Fibroblast of skin of right quadriceps (primary cell): ENCODE measurements at regions not wholly inside any gene's neighbourhood (a gene's known extent, or its start where the extent isn't known, plus 50 kb on each side); places are given as distances from the start of the nearest gene placed in this dataset.
"Not testable (repeated sequence)": the region's sequence is repeated elsewhere in the genome, so short reads cannot be mapped to it uniquely, and the experiment has no call there.

Experiments used
- DNase-seq: peaks from one replicate; pipeline ENCODE4 v3.0.0-alpha.2; 2013

DNA sequence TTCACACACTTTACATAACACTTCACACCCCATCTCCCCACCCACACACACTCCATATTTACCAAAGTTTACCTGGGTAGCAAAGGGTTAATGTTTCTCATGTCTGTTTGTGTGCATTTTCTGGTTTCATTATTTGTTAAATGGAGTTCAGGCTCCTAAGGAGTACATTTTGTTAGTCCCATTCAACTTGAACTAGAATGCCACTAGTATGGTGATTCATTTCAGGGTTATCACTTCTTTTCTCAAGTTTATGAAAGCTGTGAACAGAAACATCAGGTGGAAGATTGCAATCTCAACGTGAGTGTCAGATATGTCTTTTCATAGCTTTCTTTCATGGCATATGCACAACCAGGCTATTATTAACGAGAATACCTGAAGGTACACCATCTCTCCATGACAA is 1027.5 kb downstream of the GATA3 start:
- DNase-seq: no peak

DNA sequence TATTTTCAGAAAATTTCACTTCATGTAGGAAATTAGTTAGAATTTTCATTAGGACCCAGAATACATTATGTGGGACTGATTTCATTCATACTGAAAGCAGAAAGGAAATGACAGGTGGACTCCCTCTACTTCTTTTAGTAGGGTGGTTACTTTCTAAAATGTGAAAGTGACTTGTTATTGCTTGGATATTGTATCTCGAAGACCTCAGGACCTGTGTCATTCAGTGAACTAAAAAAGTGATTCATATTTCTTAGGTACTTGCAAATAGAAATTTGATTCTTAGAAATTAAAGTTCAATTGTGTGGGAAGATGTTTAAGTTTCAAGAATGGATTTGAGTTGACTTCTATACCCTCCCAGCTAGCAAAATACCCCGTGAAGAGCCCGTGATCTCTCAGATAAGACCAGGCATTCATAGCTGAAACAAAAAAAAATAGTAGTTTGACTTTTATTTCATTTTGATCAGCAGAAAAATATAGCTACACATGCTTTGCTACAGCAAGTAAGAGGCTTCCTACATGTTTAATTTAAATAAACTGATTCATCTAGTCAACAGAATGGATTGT is 1037.1 kb downstream of the GATA3 start:
- no peak for DNase-seq

DNA sequence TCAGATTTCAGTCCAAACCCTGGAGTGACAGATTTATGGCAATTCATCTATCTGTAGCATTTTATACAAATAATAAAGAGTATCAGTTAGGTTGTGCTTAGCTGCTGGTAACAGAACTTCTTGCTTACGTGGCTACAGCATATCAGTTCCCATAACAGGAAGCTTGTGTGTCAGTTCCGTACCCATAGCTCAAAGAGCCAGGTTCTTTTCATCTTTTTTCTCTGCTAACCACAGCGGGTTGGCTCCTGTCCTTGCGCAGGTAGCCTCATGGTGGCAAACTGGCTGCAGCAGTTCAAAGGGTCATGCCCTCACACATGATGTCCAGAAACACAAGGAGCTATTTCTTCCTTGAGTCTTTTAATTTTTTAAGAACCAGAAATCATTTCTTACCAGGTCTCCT is 1041.8 kb downstream of the GATA3 start:
- no peak for DNase-seq

DNA sequence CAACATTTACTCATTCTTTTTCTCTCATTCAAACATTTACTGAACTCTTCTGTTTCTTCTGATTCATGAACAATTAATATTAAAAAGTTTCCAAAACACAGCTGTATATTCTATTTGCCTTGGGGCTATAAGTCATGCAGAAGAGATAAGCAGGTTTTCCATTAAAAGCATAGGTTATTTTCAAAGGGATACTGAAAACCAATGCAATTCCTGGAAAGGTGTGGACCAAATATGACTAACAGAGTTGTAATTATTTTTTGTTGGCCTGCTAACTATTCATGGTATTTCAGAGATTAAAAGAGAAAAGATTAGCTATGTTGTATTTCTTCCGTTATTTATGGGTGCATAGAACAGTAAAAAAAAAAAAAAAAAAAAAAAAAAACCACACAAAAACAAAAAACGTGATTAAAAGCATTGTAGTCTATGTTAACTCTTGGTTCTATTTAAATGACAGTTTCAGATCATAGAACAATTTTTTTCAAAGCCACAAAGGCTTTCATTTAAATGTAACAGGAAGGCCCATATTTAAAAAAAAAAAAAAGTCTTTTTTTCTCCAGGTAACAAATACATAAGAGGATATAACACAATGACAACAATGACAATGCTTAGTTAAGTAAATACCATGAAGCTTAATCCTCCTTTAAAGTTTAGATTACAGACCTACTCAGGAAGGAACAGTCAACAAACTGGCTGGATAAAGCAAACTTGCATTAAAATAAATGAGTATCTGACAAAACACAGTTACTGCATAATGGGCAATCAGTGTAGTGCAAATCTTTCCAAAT is 1042.9 kb downstream of the GATA3 start:
- no peak for DNase-seq

DNA sequence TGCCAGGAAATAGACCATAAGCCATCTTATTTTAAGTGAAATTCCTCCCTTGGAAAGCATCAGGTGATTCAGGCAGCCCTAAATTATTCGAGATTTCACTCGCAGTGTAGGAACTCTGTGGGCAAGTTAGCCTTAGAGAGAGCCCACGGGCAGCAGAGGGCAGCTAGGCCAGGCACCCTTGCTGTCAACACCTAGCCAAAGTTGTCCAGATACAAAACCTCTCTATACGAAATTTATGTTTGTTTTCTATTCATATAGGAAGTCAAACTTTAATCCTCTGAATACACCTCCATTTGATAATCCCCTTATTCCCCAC is 1043.5 kb downstream of the GATA3 start:
- no peak for DNase-seq

DNA sequence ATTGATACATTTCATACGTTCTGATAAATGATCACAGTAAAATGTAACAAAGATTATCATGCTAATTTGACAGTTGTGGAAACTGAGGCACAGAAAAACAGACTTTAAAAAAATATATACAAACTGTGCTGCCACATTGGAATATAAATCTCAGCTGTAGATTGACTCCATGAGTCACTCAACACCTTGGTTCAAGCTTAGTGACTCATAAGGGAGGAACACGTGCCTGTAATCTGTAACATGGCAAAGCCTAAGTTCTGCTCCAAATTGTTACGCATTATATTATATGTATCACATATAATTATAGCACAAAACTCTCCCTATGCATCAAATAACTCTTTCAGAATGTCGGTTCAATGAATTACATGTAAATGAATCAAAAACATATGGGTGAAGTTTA is 1047.5 kb downstream of the GATA3 start:
- no peak for DNase-seq

DNA sequence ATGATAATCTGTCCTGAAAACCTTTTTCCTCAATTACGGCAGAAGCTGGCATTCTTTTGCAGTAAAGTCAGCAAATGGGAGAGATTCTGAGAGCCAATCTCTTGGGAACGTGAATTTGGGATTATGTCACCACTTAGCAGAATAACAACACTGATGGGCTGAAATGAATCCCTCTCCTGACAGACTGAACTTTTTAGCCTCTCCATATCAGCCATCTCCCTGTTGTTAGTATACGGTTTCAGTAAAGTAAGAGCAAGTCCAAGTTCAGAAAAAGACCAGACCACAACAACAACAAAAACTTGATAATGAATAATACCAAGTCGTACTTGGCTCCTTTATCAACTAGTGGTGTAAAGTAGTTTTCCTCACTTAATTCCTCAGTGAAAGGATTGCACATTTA is 1048.8 kb downstream of the GATA3 start:
- DNase-seq: no peak

DNA sequence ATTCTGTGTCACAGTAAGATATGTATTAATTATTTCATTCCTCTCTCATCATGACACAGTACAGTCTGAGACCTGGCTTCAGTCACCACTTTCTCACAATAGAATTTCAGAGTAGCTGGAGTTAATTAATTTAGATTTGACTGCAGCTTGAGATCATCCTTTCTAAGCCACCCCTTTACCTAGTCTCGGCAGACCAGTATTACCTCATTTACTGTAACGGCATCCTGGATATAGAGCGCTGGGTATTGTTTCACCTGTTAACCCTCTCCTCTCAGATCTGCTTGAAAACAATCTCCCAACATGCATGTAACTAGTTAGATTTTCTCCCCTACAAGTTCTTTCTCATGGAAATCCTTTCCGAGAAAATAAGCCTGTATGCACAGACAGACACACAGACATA is 1057.5 kb downstream of the GATA3 start:
- no peak for DNase-seq

DNA sequence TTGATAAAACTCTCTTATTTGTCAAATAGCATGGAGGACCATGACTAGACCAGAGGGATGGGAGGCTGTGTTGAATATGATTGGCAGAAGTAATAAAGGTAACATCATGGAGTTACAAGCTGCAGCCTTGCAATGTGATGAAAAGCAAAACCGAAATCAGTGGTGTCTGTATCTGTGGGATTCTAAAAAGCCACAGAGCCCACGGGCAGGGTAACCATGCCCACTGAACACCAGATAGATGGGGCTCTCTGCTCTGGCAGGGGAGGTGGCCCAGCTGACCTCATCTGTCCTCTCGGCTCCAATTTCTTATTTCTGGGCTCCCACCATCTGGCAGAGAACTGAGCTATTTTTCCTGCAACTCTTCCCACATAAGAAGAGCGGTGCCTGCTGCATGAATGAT is 1072.2 kb downstream of the GATA3 start:
- DNase-seq: no peak

DNA sequence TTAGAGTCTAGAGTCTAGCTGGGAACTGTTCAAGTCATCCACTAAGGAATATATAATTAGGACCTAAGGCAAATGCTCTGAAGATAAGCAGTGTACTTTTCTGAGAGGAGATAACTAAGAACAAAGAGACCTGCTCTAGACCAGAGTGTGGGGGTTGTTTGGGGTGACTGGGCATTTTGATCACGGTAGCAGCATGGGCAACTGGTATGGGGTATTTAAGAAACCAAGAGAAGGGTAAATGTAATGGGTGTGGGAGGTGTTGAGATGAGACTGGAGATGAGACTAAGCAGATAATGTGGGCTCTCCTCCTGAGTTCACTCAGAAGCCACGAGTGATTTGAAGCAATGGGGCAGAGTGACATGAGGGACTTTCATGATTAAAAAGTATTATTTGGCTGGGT is 1082.9 kb downstream of the GATA3 start:
- no peak for DNase-seq

DNA sequence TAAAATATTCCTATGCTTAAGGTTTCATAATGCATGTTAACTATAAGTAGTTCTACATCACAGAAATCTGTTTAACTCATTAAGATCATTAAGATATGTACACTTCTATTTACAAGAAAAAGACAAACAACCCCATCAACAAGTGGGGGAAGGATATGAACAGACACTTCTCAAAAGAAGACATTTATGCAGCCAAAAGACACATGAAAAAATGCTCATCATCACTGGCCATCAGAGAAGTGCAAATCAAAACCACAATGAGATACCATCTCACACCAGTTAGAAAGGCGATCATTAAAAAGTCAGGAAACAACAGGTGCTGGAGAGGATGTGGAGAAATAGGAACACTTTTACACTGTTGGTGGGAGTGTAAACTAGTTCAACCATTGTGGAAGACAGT is 1084.3 kb downstream of the GATA3 start:
- not testable (repeated sequence) for DNase-seq

DNA sequence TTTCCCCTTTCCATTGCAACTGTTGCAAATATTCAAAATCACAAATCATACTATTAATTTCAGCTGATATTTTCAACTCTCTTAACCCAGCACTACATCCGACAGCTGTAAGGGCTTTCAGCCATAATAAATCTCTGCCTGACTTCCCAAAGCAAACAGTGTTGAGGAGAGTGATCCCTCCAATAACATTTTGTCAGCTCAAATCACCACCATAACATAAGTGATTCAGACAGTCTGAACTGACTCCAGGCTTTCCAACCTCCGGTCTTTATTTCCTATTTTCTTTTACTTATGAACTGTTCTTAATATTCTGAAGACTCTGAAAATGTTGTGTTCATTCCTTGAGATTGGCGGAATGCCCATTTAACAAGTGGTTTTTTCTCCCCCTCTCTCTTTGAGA is 1085.9 kb downstream of the GATA3 start:
- DNase-seq: no peak

DNA sequence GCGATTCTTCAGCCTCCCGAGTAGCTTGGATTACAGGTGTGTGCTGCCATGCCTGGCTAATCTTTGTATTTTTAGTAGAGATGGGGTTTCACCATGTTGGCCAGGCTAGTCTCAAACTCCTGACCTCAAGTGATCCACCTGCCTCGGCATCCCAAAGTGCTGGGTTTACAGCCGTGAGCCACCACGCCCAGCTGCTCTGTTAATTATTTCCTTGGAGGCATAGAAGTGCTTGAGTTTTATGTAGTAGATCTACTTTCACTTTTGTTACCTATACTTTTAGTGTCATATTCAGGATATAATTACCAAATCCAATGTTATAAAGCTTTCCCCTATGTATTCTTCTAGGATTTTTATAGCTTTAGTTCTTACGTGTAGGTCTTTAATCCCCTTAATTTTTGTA is 1093.0 kb downstream of the GATA3 start:
- DNase-seq: no peak

DNA sequence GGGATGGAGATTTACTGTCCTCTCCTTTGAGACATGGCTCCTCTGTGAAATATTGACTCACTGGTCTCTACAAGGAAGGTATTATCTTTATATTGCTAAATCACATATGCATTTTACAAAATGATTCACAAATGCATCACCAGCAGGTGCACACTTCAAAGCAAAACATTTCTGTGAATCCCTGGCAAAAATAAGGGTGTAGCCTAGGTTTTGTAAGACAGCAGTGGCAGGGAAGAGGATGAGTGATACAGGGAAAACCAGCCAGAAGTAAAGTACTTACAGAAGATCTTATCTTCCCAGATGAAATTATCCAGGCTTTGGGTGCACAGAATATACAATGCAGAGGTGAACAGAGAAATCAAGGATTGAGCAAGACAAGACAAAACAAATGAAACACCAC is 1094.6 kb downstream of the GATA3 start:
- DNase-seq: no peak

DNA sequence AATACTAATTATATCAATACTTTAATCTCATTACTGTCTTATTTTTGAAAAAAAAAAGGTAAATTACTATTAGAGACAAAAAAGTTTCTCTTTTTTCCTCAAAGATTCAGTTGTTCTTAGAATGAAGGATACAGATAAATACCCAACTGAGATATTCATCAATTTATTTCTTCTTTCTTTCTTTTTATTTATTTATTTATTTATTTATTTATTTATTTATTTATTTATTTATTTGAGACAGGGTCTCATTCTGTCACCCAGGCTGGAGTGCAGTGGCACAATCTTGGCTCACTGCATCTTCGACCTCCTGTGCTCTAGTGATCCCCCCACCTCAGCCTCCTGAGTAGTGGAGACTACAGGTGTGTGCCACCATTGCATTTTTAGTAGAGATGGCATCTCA is 1098.6 kb downstream of the GATA3 start:
- DNase-seq: not testable (repeated sequence)

DNA sequence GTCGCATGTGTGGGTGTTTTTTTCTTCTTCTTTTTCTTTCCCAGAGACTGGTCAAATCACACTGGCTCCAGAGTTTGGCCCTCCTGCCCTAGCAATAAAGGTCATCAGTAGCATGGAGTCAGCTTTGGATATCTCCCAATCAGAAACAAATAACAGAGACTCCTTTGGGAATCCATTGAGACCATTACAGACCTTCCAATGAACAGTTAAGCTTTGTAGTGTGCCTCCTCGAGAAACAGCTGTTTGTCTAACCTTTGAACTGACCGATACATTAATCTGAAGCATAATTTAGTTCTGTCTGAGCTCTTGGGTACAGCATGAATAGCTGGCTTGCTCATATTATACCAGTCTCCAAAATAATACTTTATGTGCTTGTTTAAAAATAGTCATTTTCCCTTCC is 1103.2 kb downstream of the GATA3 start:
- DNase-seq: no peak

DNA sequence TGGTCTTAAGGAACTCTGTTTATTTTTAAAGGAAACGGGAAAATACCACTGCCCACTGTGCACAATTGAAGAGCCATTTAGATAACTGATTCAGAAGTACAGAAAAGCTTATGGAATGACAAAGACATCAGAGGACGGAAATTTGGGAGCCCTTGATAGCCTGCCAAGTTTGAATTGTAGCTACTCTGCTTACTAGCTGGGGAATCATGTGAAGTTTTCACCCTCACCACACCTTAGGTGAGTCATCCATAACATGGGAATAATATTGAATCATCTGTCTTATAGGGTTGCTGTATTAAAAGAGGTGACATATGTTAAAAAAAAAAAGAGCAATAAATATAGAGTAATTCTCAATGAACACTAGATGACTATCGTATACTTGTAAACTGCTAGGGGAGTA is 1104.2 kb downstream of the GATA3 start:
- DNase-seq: no peak

DNA sequence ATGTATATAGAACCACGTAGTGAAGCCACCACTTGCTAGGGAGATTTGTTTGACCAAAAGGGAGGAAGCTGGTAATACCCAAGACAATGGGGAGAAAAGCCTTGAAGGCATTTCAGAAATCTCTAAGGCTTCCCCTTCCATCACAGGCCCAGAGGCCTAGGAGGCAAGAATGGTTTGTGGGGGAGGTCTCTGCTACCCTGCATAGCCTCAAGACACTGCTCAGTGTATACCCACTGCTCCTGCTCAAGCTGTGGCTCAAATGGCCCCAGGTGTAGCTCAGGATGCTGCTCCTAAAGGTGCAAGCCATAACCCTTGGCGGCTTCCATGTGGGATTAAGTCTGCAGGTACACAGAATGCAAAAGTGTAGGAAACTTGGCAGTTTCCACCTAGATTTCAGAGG is 1105.8 kb downstream of the GATA3 start:
- no peak for DNase-seq

DNA sequence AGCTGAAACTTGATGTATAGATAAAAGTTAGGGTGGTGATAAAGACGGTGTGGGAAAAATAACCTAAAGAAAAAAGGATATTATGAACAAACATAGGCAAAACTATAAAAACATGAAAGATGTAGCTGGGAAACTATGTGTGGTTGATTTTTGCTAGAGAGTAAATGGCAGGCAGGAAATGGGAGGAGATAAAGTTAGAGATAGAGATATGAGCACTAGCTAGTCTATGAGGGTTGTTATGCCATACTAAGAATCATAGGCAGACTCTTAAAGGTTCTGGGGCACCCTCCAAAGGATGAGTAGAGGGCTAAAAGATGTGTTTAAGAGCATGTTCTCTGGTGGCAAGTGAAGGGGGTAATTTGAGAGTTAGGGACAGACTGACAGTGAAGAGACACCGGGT is 1109.2 kb downstream of the GATA3 start:
- DNase-seq: no peak

DNA sequence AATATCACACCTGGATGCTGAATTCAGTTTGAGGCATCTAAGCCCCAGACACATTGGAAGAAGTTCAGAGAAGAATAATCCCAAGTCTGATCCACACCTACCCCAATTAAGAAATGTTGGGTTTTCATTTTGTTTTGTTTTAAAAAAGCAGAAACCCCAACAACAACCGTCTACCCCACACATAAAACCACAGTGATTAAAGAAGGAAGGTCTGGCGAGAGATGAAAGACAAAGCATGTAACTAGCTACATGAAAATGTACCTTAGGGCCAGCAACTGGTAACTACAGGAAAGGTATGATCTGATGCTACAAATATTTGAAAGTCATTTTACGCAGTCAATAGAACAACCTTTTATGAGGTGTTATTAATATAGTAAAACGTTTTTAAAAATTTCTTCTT is 1112.3 kb downstream of the GATA3 start:
- DNase-seq: no peak

DNA sequence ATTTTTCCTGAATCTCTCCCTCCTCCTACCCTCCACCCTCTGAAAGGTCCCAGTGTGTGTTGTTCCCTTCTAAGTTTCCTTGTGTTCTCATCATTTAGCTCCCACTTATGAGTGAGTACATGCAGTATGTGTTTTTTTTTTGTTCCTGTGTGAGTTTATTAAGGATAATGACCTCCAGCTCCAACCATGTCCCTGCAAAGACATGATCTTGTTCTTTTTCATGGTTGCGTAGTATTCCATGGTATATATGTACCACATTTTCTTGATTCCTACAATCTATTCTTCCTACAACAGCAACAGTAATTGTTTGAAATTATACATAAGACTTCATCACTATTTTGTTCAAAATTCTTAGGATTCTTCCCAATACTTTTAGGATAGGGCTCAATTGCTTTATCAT is 1117.8 kb downstream of the GATA3 start:
- no peak for DNase-seq

DNA sequence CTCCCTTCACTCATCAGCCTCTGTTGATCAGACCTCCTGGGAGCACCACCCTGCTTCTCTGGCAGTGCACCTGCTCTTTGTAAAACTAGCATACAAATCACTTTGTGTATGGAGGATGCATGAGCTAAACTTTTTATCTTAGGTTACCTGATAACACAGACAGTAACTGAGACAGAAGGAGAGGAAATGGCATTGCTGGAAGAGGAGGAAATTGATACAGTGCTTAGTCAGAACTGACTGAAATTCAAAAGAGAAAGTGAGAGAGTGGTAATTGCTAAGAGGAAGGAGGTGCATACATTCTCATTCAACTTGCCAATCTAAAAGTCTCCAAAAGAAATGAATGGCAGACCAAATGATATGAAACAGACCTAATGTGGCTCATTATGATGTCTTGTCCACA is 1120.7 kb downstream of the GATA3 start:
- DNase-seq: no peak

DNA sequence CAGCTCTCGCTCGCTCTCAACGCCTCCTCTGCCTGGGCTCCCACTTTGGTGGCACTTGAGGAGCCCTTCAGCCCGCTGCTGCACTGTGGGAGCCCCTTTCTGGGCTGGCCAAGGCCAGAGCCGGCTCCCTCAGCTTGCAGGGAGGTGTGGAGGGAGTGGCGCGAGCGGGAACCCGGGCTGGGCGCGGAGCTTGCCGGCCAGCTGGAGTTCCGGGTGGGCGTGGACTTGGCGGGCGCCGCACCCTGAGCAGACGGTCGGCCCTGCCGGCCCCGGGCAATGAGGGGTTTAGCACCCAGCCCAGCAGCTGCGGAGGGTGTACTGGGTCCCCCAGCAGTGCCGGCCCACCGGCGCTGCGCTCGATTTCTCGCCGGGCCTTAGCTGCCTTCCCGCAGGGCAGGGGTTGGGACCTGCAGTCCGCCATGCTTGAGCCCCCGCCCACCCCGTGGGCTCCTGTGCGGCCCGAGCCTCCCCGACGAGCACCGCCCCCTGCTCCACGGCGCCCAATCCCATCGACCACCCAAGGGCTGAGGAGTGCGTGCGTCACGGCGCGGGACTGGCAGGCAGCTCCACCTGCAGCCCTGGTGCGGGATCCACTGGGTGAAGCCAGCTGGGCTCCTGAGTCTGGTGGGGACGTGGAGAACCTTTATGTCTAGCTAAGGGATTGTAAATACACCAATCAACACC is 1128.9 kb downstream of the GATA3 start:
- not testable (repeated sequence) for DNase-seq

DNA sequence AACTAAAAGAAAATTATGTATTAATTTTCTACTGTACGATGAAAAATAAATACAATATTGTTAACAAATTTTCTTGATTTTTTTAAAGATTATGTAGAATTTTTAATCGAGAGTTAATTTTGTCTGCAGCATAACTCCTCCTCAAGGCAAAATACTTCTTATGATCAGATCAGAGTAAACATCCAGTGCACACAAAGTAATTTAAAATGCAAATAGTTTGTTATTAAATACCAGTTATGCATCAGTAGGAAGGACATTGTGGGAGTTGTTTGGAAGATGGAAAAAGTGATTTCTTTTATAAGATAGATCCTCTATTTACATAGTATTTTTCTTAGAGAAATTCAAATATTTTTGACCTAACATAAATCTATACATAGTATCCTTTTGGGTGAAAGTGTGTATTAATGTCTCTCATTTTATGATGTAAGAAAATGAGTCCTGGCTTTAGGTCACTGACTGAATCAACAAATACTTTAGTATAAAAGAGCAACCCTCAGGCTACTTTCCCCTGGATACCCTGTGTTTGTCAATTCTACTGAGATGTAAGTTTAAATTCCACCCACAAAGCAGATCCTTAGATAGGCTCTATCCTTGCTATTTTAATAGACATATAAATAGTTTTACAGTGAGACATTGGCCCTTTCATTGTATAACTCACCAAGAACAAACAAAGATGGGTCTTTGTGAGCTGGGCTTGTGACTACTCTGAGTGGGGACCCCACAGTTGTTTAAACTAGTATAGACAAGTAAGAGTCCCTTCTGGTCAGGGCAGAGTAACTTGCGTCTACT is 1133.7 kb downstream of the GATA3 start:
- DNase-seq: no peak
